Gastroesophageal sphincter (tissue), 3 donors: ENCODE measurements at regions not wholly inside any gene's neighbourhood (a gene's known extent, or its start where the extent isn't known, plus 50 kb on each side); places are given as distances from the start of the nearest gene placed in this dataset.

Source experiments
- EP300 ChIP-seq: sonication (generic); formaldehyde crosslinking; IDR thresholded peaks from one replicate; pipeline ENCODE4 v1.6.1; 2017; ENCODE audit warnings: antibody characterized with exemption, mild to moderate bottlenecking
- POLR2A ChIP-seq, 2 donors: fragments of 450-650 bp; IDR thresholded peaks; one replicate each; pipeline ENCODE4 v1.6.1; 2017; ENCODE audit warnings: antibody characterized with exemption in 2 of 2, mild to moderate bottlenecking in 2 of 2, moderate library complexity in 1 of 2
- POLR2AphosphoS5 ChIP-seq: sonication (generic); formaldehyde crosslinking; IDR thresholded peaks from one replicate; pipeline ENCODE4 v1.6.1; 2017; ENCODE audit warnings: antibody characterized with exemption
- TF ChIP-seq, protein P1 (sequence below), 4 experiments: fragments of 200-600 bp in 2 of 4; fragments of 450-650 bp in 2 of 4; sonication (generic) in 1 of 4; IDR thresholded peaks; one replicate each; pipeline ENCODE4 v1.5.1; 2017 to 2019; ENCODE audit warnings: antibody characterized with exemption in 4 of 4, mild to moderate bottlenecking in 2 of 4, moderate library complexity in 2 of 4

GRCh38 chr4:32748498-32748897, 2028.3 kb downstream of the PCDH7 start:
- TF ChIP-seq, protein P1, sequence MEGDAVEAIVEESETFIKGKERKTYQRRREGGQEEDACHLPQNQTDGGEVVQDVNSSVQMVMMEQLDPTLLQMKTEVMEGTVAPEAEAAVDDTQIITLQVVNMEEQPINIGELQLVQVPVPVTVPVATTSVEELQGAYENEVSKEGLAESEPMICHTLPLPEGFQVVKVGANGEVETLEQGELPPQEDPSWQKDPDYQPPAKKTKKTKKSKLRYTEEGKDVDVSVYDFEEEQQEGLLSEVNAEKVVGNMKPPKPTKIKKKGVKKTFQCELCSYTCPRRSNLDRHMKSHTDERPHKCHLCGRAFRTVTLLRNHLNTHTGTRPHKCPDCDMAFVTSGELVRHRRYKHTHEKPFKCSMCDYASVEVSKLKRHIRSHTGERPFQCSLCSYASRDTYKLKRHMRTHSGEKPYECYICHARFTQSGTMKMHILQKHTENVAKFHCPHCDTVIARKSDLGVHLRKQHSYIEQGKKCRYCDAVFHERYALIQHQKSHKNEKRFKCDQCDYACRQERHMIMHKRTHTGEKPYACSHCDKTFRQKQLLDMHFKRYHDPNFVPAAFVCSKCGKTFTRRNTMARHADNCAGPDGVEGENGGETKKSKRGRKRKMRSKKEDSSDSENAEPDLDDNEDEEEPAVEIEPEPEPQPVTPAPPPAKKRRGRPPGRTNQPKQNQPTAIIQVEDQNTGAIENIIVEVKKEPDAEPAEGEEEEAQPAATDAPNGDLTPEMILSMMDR (IDR thresholded peaks at IDR 0.05) = no peak
- no peak for TF ChIP-seq POLR2A (IDR thresholded peaks at IDR 0.05)
- TF ChIP-seq POLR2AphosphoS5 = no peak
- no peak for TF ChIP-seq EP300
